IPS-11a (cell line): ENCODE measurements at regions not wholly inside any gene's neighbourhood (a gene's known extent, or its start where the extent isn't known, plus 50 kb on each side); places are given as distances from the start of the nearest gene placed in this dataset.
"Not testable (repeated sequence)": the region's sequence is repeated elsewhere in the genome, so short reads cannot be mapped to it uniquely, and the experiment has no call there.

Source experiments
- H3K4me3 ChIP-seq: one replicate; pipeline ENCODE4 v1.5.1; 2013; ENCODE audit warnings: low read depth, low read length, control low read depth

DNA sequence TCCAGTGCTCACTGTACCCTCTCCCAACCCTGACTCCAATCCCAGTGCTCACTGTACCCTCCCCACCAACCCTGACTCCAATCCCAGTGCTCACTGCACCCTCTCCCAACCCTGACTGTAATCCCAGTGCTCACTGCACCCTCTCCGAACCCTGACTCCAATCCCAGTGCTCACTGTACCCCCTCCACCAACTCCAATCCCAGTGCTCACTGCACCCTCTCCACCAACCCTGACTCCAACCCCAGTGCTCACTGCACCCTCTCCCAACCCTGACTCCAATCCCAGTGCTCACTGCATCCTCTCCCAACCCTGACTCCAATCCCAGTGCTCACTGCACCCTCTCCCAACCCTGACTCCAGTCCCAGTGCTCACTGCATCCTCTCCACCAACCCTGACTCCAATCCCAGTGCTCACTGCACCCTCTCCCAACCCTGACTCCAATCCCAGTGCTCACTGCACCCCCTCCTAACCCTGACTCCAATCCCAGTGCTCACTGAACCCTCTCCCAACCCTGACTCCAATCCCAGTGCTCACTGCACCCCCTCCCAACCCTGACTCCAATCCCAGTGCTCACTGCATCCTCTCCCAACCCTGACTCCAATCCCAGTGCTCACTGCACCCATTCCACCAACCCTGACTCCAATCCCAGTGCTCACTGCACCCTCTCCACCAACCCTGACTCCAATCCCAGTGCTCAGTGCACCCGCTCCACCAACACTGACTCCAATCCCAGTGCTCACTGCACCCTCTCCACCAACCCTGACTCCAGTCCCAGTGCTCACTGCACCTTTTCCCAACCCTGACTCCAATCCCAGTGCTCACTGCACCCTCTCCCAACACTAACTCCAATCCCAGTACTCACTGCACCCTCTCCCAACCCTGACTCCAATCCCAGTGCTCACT is 136.3 kb upstream of the ZNF618 start:
- not testable (repeated sequence) for H3K4me3 ChIP-seq

- not testable (repeated sequence) for H3K4me3 ChIP-seq
Observed at GRCh38 chr9:113740508-113741500, 135.3 kb upstream of the ZNF618 start.

DNA sequence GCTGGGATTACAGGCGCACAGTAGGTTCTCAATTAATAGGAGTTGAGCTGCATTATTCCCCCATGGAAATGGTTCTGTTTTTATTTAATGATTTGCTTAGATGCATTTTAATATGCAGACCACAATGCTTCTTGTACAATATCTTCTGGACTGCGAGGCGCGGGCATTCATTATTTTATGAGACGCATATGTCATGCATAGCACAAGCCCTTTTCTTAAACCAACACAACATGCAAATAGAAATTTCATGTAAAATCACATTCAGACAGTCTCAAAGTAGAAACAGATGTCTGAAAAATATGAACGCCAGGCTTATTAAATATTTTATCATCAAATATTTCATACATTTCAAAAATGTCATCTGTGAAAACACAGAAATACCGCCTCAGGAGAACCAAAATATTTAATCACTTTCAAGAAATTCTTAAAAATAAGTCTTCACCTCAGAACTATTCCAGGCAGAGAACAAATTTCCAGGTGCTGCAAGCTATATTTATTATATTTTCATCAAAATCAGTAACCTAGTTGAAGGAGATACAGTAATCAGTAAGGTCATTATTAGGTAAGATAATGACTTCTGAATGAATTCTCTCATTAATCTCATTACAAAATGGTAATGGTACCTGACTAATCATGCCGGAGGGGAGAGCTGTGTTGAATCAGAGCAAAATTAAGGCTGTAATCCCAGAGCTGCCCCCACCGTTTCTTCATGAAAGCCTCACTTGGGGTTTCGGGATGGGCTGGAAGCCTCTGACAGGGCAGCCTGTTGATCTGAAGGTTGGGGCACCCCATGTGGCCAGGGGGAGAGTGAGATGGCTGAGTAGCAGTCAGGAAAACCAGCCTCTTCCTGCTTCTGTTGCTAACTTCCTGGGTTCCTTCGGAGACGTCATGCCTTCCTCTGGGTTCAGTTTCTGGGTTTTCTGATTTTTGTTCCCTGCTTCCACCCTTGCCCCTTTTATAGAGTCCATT is 133.9 kb upstream of the ZNF618 start:
- H3K4me3 ChIP-seq, result no peak overlapping the region

DNA sequence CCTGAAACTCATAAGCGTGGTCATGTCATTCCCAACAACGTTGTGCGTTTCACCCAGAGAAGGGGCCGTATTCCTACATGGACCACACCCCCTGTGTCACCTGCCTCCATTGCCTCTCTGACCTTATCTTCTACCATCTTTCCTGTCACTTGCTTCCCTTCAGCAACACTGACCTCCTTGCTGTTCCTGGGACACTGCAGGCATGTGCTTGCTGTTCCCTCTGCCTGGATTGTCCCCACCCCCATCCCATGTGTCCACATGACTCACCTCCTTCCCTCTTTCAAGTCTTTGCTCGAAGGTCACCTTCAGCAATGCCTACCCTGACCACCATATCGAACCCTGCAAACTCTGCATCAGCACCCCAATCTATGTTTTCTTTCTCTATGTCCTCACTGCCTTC is 133.2 kb upstream of the ZNF618 start:
- H3K4me3 ChIP-seq, result no peak overlapping the region

DNA sequence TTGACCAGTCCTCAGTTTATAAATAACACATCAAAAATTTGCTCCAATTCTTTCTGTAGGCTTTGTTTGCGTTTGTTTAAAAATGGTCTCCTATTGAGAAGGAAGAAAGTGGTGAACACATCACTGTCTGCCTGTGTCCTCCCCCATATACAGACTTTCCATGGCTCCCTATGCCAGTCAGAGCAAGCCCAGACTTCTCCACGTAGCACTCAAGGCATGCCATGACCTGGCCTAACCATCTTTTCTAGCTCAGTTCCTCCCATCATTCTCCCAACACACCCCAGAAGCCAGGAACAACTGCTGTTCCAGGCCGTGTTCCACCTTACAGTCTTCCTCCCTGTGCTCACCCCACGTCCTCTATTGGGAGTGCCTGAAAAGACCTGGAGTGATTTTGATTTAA is 129.6 kb upstream of the ZNF618 start:
- no peak overlapping the region for H3K4me3 ChIP-seq

DNA sequence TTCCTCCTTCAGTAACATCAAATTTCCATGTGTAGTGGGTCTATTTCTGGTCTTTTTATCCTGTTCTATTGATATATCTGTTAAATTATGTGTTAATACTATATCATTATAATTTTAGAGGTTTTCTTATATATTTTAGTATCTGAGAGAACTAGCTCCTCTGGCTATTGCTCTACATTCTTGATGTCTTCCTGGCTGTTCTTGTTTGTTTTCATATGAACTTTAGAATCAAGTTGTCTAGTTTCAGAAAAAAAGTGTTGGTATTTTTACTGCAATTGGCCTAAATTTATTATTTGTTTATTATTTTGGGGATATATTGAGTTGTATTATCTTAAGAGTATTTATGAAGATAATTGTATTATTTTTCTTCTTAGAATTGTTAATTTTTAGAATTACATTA is 128.0 kb upstream of the ZNF618 start:
- no peak overlapping the region for H3K4me3 ChIP-seq

GRCh38 chr9:113753398-113754119 is 122.5 kb upstream of the ZNF618 start:
- no peak overlapping the region for H3K4me3 ChIP-seq

DNA sequence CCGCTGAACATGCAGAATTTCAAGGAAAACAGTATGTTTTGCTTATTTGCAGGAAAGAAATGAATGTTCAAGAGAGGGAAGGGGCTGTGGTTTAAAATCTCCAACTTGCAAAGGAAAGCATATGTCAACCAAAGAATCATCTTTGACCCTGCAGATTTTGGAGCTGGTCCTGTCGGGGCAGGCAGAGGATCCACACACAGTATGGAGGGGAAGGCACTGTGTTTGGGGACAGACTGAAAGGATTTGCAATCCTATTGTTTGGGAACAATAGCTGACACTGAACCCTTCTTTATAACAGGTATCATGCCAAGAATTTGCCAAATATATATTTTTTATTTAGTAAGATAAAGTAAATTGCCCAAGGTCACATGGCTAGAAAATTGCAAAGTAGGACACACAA is 121.4 kb upstream of the ZNF618 start:
- no peak overlapping the region for H3K4me3 ChIP-seq

GRCh38 chr9:113755433-113755832 is 120.7 kb upstream of the ZNF618 start:
- H3K4me3 ChIP-seq, result no peak overlapping the region

GRCh38 chr9:113756476-113757192 is 119.5 kb upstream of the ZNF618 start:
- H3K4me3 ChIP-seq, result no peak overlapping the region

DNA sequence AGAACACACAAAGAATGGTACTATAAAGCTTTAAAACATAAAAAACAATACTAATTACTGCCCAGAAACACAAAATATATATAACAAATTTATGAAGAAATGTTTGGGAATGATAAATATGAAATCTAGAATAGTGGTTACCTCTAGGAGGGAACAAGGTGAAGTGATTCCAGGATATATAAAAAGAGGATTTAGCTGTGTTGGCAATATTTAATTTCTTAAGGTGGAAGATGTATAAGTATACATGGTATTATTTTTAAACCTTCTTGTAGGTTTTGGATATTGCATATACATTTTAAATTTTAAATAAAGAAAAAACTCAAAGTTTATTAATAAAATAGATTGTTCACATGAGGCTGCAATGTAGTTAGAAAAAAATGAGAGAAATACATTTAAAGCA is 112.7 kb upstream of the ZNF618 start:
- H3K4me3 ChIP-seq, result no peak overlapping the region

- no peak overlapping the region for H3K4me3 ChIP-seq
Observed at GRCh38 chr9:113764572-113764971, 111.5 kb upstream of the ZNF618 start.

GRCh38 chr9:113769412-113769811 is 106.7 kb upstream of the ZNF618 start:
- H3K4me3 ChIP-seq, result no peak overlapping the region

DNA sequence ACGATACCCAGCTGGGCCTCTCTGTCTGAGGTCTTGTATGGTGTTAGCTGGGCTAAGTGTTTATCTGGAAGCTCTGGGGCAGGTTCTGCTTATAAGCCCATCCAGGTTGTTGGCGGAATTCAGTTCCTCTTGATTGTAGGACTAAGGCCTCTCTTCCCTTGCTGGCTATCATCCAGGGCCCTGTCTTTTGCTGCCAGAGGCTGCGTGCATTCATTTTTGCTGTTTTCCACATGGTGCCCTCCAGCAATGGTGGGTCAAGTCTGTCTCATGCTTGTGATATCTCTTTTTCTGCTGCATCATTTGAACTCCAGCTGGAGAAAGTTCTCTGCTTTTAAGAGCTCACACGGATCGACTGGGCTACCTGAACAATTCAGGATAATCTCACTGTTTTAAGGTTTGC is 105.7 kb upstream of the ZNF618 start:
- H3K4me3 ChIP-seq, result no peak overlapping the region

GRCh38 chr9:113771199-113771598 is 104.9 kb upstream of the ZNF618 start:
- no peak overlapping the region for H3K4me3 ChIP-seq

GRCh38 chr9:113772121-113772810 is 103.8 kb upstream of the ZNF618 start:
- H3K4me3 ChIP-seq, result no peak overlapping the region

DNA sequence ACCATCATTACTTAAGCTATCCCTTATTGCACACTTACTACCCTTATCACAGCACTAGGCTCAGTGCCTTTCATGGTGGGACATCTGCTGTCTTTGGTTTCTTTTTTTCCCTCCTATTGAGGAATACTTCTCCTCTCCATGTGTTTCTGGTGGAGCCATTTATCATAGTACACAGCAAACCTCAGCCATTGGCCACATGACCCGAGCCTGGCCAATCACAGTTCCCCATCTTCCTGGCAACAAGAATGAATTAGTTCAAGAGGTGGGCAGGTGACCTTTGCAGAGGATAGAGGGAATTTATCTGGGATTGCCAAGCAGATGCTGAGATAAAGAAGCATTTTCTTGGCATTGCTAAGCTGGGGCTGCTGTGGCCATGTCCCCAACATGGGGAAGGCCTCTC is 101.1 kb upstream of the ZNF618 start:
- H3K4me3 ChIP-seq, result no peak overlapping the region

DNA sequence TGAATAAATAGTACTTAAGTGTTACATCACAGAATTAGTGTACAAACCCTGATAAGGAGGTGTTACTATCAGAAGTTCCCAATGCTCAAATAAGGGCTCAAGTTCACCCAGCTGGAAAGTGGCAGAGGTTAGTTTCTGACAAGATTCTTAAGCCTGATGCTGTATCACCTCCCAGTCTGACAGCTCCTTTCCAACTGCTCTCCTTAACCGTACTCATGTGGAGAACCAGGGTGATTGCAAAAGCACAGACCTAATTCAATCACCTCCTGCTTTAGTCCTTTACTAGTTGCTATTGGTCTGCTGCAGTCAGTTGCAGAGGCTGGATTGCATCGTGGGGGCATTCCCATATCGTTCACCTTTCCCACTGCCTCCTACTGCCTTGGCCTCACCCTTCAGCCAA is 100.4 kb upstream of the ZNF618 start:
- H3K4me3 ChIP-seq, result no peak overlapping the region

DNA sequence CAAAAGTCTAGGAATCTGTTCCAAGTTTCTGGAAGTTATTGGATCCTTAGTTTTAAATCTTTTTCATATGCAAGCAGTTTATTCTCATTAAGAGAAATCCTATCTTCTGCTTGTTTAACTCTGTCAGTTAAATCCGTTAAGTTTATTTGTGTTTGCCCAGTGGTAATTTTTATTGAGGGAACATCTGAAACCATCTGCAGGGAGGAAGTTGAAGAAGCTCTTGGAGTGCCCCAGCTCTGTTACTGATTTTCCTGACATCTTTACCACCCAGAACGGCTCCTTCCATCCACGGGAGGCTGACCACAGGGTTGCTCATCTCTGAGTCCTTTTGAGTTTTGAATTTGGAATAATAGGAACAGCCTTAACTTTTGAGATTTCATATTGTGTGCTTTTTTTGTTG is 99.9 kb upstream of the ZNF618 start:
- no peak overlapping the region for H3K4me3 ChIP-seq
